H9 (cell line): ENCODE measurements at regions not wholly inside any gene's neighbourhood (a gene's known extent, or its start where the extent isn't known, plus 50 kb on each side); places are given as distances from the start of the nearest gene placed in this dataset.

Source experiments
- DNase-seq: peaks from one replicate; pipeline ENCODE4 v3.0.0-alpha.2; 2017
- H2AFZ ChIP-seq: one replicate; pipeline ENCODE4 v1.6.1; 2013; ENCODE audit warnings: mild to moderate bottlenecking, low read length, control low read depth, moderate library complexity
- H2AK5ac ChIP-seq: 2 replicates; pipeline ENCODE4 v1.6.1; 2013; ENCODE audit warnings: low read length, control low read depth, mixed read lengths; ENCODE audit not compliant: insufficient read length
- H2BK120ac ChIP-seq: one replicate; pipeline ENCODE4 v1.6.1; 2013; ENCODE audit warnings: low read depth, mild to moderate bottlenecking, low read length, control low read depth, inconsistent platforms; ENCODE audit not compliant: poor library complexity, severe bottlenecking
- H2BK12ac ChIP-seq: 2 replicates; pipeline ENCODE4 v1.6.1; 2013; ENCODE audit warnings: low read length, control low read depth, mixed read lengths, low read depth; ENCODE audit not compliant: insufficient read length
- H2BK15ac ChIP-seq: 2 replicates; pipeline ENCODE4 v1.6.1; 2013; ENCODE audit warnings: low read depth, low read length, control low read depth
- H2BK20ac ChIP-seq: one replicate; pipeline ENCODE4 v1.6.1; 2013; ENCODE audit warnings: low read depth, mild to moderate bottlenecking, low read length, control low read depth, inconsistent platforms; ENCODE audit not compliant: poor library complexity, severe bottlenecking
- H2BK5ac ChIP-seq: 2 replicates; pipeline ENCODE4 v1.6.1; 2013; ENCODE audit warnings: low read length, control low read depth, mixed read lengths; ENCODE audit not compliant: insufficient read length
- H3K14ac ChIP-seq: 2 replicates; pipeline ENCODE4 v1.6.1; 2013; ENCODE audit warnings: low read length, control low read depth; ENCODE audit not compliant: insufficient read depth
- H3K18ac ChIP-seq: 2 replicates; pipeline ENCODE4 v1.6.1; 2013; ENCODE audit warnings: low read depth, mild to moderate bottlenecking, mixed read lengths, low read length, control low read depth; ENCODE audit not compliant: insufficient read length
- H3K23ac ChIP-seq: 2 replicates; pipeline ENCODE4 v1.6.1; 2013; ENCODE audit warnings: low read length, control low read depth, mixed read lengths, low read depth; ENCODE audit not compliant: insufficient read length
- H3K23me2 ChIP-seq: 2 replicates; pipeline ENCODE4 v1.6.1; 2013; ENCODE audit warnings: low read depth, mild to moderate bottlenecking, mixed read lengths, low read length, control low read depth; ENCODE audit not compliant: insufficient read length, poor library complexity, severe bottlenecking
- H3K27ac ChIP-seq: 2 replicates; pipeline ENCODE4 v1.5.1; 2013; ENCODE audit warnings: low read length, control low read depth, mixed read lengths, low read depth; ENCODE audit not compliant: insufficient read length
- H3K27me3 ChIP-seq: 2 replicates; pipeline ENCODE4 v1.6.1; 2013; ENCODE audit warnings: low read length, control low read depth, inconsistent platforms; ENCODE audit not compliant: insufficient read depth
- H3K4ac ChIP-seq: 2 replicates; pipeline ENCODE4 v1.6.1; 2013; ENCODE audit warnings: low read depth, mild to moderate bottlenecking, control low read depth, inconsistent platforms, low read length, moderate library complexity
- H3K4me1 ChIP-seq: 2 replicates; pipeline ENCODE4 v1.6.1; 2013; ENCODE audit warnings: low read length, control low read depth, inconsistent platforms; ENCODE audit not compliant: insufficient read depth
- H3K4me2 ChIP-seq: 2 replicates; pipeline ENCODE4 v1.6.1; 2013; ENCODE audit warnings: low read length, control low read depth, mixed read lengths; ENCODE audit not compliant: insufficient read length, insufficient read depth
- H3K56ac ChIP-seq: 2 replicates; pipeline ENCODE4 v1.6.1; 2013; ENCODE audit warnings: low read depth, mild to moderate bottlenecking, mixed read lengths, low read length, control low read depth; ENCODE audit not compliant: insufficient read length
- H3K79me1 ChIP-seq: 2 replicates; pipeline ENCODE4 v1.6.1; 2013; ENCODE audit warnings: low read depth, mild to moderate bottlenecking, moderate library complexity, low read length, control low read depth, inconsistent platforms; ENCODE audit not compliant: insufficient read depth, poor library complexity, severe bottlenecking
- H3K79me2 ChIP-seq: 2 replicates; pipeline ENCODE4 v1.6.1; 2013; ENCODE audit warnings: low read length, control low read depth, inconsistent platforms; ENCODE audit not compliant: insufficient read depth
- H3K9ac ChIP-seq: 2 replicates; pipeline ENCODE4 v1.6.1; 2013; ENCODE audit warnings: low read length, control low read depth, mixed read lengths; ENCODE audit not compliant: insufficient read length; ENCODE audit errors: extremely low read depth
- H3K9me3 ChIP-seq: one replicate; pipeline ENCODE4 v1.6.1; 2013; ENCODE audit warnings: low read depth, low read length, inconsistent platforms; ENCODE audit not compliant: control insufficient read depth
- H3T11ph ChIP-seq: one replicate; pipeline ENCODE4 v1.6.1; 2013; ENCODE audit warnings: mild to moderate bottlenecking, low read length, control low read depth, inconsistent platforms
- H4K20me1 ChIP-seq: one replicate; pipeline ENCODE4 v1.6.1; 2013; ENCODE audit not compliant: control insufficient read depth, insufficient read length, insufficient read depth
- H4K5ac ChIP-seq: 2 replicates; pipeline ENCODE4 v1.6.1; 2013; ENCODE audit warnings: low read depth, mild to moderate bottlenecking, mixed read lengths, low read length, control low read depth; ENCODE audit not compliant: insufficient read length
- H4K8ac ChIP-seq: replicated peaks from 2 replicates; pipeline ENCODE4 v1.6.1; 2013; ENCODE audit warnings: low read length, control low read depth, mixed read lengths, low read depth; ENCODE audit not compliant: insufficient read length
- H4K91ac ChIP-seq: 2 replicates; pipeline ENCODE4 v1.6.1; 2013; ENCODE audit warnings: low read depth, mild to moderate bottlenecking, moderate library complexity, mixed read lengths, low read length, control low read depth; ENCODE audit not compliant: insufficient read length
- H3K27ac Mint-ChIP-seq, 3 experiments: 2 replicates in 2 of 3; 3 replicates in 1 of 3; pipeline ENCODE4 v1.8.0; 2020 to 2021; ENCODE audit warnings: mixed read lengths in 3 of 3, mild to moderate bottlenecking in 1 of 3, moderate library complexity in 1 of 3
- H3K27me3 Mint-ChIP-seq: 2 replicates; pipeline ENCODE4 v1.8.0; 2021; ENCODE audit warnings: low read depth, mild to moderate bottlenecking, moderate library complexity, mixed read lengths
- H3K36me3 Mint-ChIP-seq, 3 experiments: 2 replicates in 2 of 3; 3 replicates in 1 of 3; pipeline ENCODE4 v1.8.0; 2020 to 2021; ENCODE audit warnings: low read depth in 3 of 3, mixed read lengths in 3 of 3; ENCODE audit not compliant: insufficient read depth in 1 of 3
- H3K4me1 Mint-ChIP-seq, 2 experiments: 2 replicates each; pipeline ENCODE4 v1.8.0; 2020; ENCODE audit warnings: mixed read lengths in 2 of 2
- H3K4me3 Mint-ChIP-seq, 2 experiments: 2 replicates in 1 of 2; 3 replicates in 1 of 2; pipeline ENCODE4 v1.8.0; 2020 to 2021; ENCODE audit warnings: mild to moderate bottlenecking in 2 of 2, mixed read lengths in 2 of 2, moderate library complexity in 1 of 2
- H3K9me3 Mint-ChIP-seq, 2 experiments: 2 replicates in 1 of 2; 3 replicates in 1 of 2; pipeline ENCODE4 v1.8.0; 2020; ENCODE audit warnings: mild to moderate bottlenecking in 2 of 2, mixed read lengths in 2 of 2, moderate library complexity in 1 of 2
- CTCF ChIP-seq: fragments of 200-600 bp; sonication (generic); conservative IDR thresholded peaks from 3 replicates; pipeline ENCODE4 v1.8.0; 2021; ENCODE audit warnings: antibody characterized with exemption, mild to moderate bottlenecking
- WGBS: extraction: QIAGEN DNeasy Blood & Tissue Kit; methylation state at CpG from one replicate; pipeline ENCODE4 v1.1.7; 2013; ENCODE audit warnings: missing lambda C conversion rate, low lambda C conversion rate, mixed read lengths; ENCODE audit not compliant: insufficient read length; ENCODE audit errors: extremely low coverage; 5-methylcytosine and 5-hydroxymethylcytosine counted together

- Histone ChIP-seq H4K20me1 (no peaks in the 10 kb centered on the region), H2BK20ac (no peak overlapping the region), H2AFZ (no peak overlapping the region), H2BK120ac (no peak overlapping the region), H3K27ac (no peak overlapping the region), H2BK5ac (no peak overlapping the region), H3K27me3 (no peaks in the 10 kb centered on the region), H2BK15ac (no peak overlapping the region), H3T11ph (no peak overlapping the region), H3K79me1 (no peaks in the 10 kb centered on the region), H4K8ac (no peak overlapping the region), H3K23me2 (no peaks in the 10 kb centered on the region), H3K4ac (no peak overlapping the region), H3K14ac (no peak overlapping the region), H2AK5ac (no peak overlapping the region), H3K79me2 (no peaks in the 10 kb centered on the region), H3K9me3 (no peaks in the 10 kb centered on the region), H3K4me1 (peaks cover 2% of the 10 kb centered on the region; the same call in 1 of the 2 replicates), H3K23ac (no peak overlapping the region), H3K56ac (no peak overlapping the region), H4K91ac (no peak overlapping the region), H3K4me2 (no peak overlapping the region), H2BK12ac (no peak overlapping the region), H3K18ac (no peak overlapping the region), H3K9ac (no peak overlapping the region), H4K5ac (no peak overlapping the region)
- no peak for TF ChIP-seq CTCF
- no peak overlapping the region for H3K27ac Mint-ChIP-seq
- peaks cover 12 to 13% of the 10 kb centered on the region in 2 experiments for H3K4me1 Mint-ChIP-seq
- H3K27me3 Mint-ChIP-seq = no peaks in the 10 kb centered on the region
- no peak for DNase-seq
- no peaks in the 10 kb centered on the region for H3K9me3 Mint-ChIP-seq
- H3K36me3 Mint-ChIP-seq = no peaks in the 10 kb centered on the region
- no CpG with 5 or more reads among the region's 3 CpGs for WGBS
- H3K4me3 Mint-ChIP-seq = no peak overlapping the region
Measured at GRCh38 chr5:89866410-89866809, 543.1 kb downstream of the CETN3 start.
